Fibroblast of pulmonary artery (primary cell): ENCODE measurements at regions not wholly inside any gene's neighbourhood (a gene's known extent, or its start where the extent isn't known, plus 50 kb on each side); places are given as distances from the start of the nearest gene placed in this dataset.
"Not testable (repeated sequence)": the region's sequence is repeated elsewhere in the genome, so short reads cannot be mapped to it uniquely, and the experiment has no call there.

Experiments used
- DNase-seq: peaks from one replicate; pipeline ENCODE4 v3.0.0-alpha.2; 2010; ENCODE audit warnings: low read depth
- H3K4me3 ChIP-seq: replicated peaks from 2 replicates; pipeline ENCODE4 v1.5.1; 2011; ENCODE audit warnings: low read depth, mild to moderate bottlenecking, control low read depth, low read length, moderate library complexity
- CTCF ChIP-seq: IDR thresholded peaks from 2 replicates; pipeline ENCODE4 v1.5.1; 2011; ENCODE audit warnings: mild to moderate bottlenecking, control low read depth, low read length, inconsistent platforms; ENCODE audit errors: missing control alignments

- no peak overlapping the region for H3K4me3 ChIP-seq
- TF ChIP-seq CTCF = no peak
- no peak for DNase-seq
Observed at GRCh38 chr2:172262486-172262885, 159.8 kb upstream of the DLX2 start.

GRCh38 chr2:172264820-172265219 lies 162.1 kb upstream of the DLX2 start:
- not testable (repeated sequence) for H3K4me3 ChIP-seq, DNase-seq

GRCh38 chr2:172269507-172270244 lies 157.7 kb upstream of the ITGA6 start:
- not testable (repeated sequence) for DNase-seq

GRCh38 chr2:172270278-172271079 lies 156.9 kb upstream of the ITGA6 start:
- no peak for DNase-seq
- no peak overlapping the region for H3K4me3 ChIP-seq
- no peak for TF ChIP-seq CTCF

More at GRCh38 chr2:172269507-172270244, 157.7 kb upstream of the ITGA6 start:
- not testable (repeated sequence) for H3K4me3 ChIP-seq

- DNase-seq = no peak
- H3K4me3 ChIP-seq = no peak overlapping the region
- no peak for TF ChIP-seq CTCF
Observed at GRCh38 chr2:172273910-172274571, 153.3 kb upstream of the ITGA6 start.

- no peak for DNase-seq
- no peak for TF ChIP-seq CTCF
- no peak overlapping the region for H3K4me3 ChIP-seq
Observed at GRCh38 chr2:172275239-172275638, 152.1 kb upstream of the ITGA6 start.

GRCh38 chr2:172276961-172277360 lies 150.4 kb upstream of the ITGA6 start:
- DNase-seq = no peak
- TF ChIP-seq CTCF = no peak
- H3K4me3 ChIP-seq = no peak overlapping the region
